Mammary epithelial cell (primary cell): ENCODE measurements at regions not wholly inside any gene's neighbourhood (a gene's known extent, or its start where the extent isn't known, plus 50 kb on each side); places are given as distances from the start of the nearest gene placed in this dataset.

ENCODE experiments used
- EZH2 ChIP-seq: IDR thresholded peaks from 2 replicates; pipeline ENCODE4 v1.6.1; 2012; ENCODE audit warnings: low read length, inconsistent platforms, borderline replicate concordance
- TF ChIP-seq, protein P1 (sequence below), 2 donors: IDR thresholded peaks in 1 of 2; conservative IDR thresholded peaks in 1 of 2; 2 replicates each; pipeline ENCODE4 v1.5.1; 2011 to 2012; ENCODE audit warnings: inconsistent platforms in 2 of 2, low read length in 2 of 2, mild to moderate bottlenecking in 2 of 2, control low read depth in 1 of 2, low read depth in 1 of 2; ENCODE audit not compliant: insufficient read depth in 1 of 2; ENCODE audit errors: extremely low read depth in 1 of 2

DNA sequence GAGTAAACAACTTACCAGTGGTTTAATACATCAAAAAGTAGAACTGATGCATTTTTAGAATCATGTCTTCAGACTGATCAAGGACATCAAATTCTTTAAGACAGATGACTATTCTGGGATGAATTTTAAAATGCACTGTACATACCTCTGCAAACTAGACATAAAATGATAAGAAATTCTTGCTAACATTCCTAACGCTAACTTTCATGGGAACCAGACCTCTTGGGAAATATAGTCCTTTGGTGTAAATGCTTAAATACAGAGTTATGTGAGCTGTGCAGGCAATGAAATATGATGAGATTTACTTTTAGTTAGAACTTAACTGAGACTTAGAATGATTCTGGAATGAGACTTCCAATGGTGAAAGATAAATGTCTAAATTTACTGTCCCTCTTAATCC, 562.0 kb downstream of the NR4A2 start:
- TF ChIP-seq, protein P1, sequence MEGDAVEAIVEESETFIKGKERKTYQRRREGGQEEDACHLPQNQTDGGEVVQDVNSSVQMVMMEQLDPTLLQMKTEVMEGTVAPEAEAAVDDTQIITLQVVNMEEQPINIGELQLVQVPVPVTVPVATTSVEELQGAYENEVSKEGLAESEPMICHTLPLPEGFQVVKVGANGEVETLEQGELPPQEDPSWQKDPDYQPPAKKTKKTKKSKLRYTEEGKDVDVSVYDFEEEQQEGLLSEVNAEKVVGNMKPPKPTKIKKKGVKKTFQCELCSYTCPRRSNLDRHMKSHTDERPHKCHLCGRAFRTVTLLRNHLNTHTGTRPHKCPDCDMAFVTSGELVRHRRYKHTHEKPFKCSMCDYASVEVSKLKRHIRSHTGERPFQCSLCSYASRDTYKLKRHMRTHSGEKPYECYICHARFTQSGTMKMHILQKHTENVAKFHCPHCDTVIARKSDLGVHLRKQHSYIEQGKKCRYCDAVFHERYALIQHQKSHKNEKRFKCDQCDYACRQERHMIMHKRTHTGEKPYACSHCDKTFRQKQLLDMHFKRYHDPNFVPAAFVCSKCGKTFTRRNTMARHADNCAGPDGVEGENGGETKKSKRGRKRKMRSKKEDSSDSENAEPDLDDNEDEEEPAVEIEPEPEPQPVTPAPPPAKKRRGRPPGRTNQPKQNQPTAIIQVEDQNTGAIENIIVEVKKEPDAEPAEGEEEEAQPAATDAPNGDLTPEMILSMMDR (conservative IDR thresholded peaks at IDR 0.05 in 1 of 2, IDR thresholded peaks at IDR 0.05 in 1 of 2; ENCODE audit: extremely low read depth in 1 of 2, insufficient read depth in 1 of 2, low read depth in 1 of 2, low read length in 2 of 2): no peak
- TF ChIP-seq EZH2: no peak
